ENCODE measurements at regions not wholly inside any gene's neighbourhood (a gene's known extent, or its start where the extent isn't known, plus 50 kb on each side); places are given as distances from the start of the nearest gene placed in this dataset.

DNA sequence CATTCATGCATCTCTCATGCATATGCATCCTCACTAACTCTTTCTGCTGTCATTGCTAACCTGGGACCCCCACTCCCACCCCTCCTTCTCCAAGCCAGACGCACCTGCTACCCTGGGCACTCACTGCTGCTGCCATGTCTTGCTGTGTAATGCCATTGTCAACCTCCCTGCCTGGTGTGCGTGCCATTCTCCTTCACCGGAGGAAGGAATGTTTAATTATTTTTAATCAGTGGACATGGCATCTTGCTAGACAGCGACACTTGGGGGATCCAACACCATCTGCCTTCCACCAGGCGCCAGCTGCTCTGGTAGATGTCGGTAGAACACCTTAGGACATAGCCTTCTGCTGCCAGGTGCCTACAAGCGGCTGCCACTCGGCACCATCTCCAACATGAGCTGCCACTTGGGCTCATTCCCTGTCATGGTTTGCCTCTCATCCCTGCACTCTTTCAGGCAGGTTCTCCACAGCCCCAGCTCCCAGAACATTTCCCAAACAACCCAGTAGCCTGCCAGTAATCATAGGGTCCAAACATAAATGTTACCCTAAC is 306.9 kb downstream of the TTLL7 start:
- H3K27me3 Mint-ChIP-seq, result no peaks in the 10 kb centered on the region
- H3K27ac Mint-ChIP-seq, result no peak overlapping the region
- no peak for ATAC-seq
- no peak overlapping the region for H3K4me3 Mint-ChIP-seq
- no peaks in the 10 kb centered on the region for H3K36me3 Mint-ChIP-seq
- peaks cover 34% of the 10 kb centered on the region for H3K4me1 Mint-ChIP-seq
- peaks cover 8% of the 10 kb centered on the region for H3K9me3 Mint-ChIP-seq

GRCh38 chr1:83689921-83690868 is 308.7 kb downstream of the TTLL7 start:
- Mint-ChIP-seq H3K4me1 (peaks cover 29% of the 10 kb centered on the region), H3K9me3 (peaks cover 8% of the 10 kb centered on the region), H3K27ac (no peak overlapping the region), H3K27me3 (no peaks in the 10 kb centered on the region), H3K36me3 (no peaks in the 10 kb centered on the region), H3K4me3 (no peak overlapping the region)
- no peak for ATAC-seq

GRCh38 chr1:83682132-83682531 is 316.8 kb downstream of the TTLL7 start:
- Mint-ChIP-seq H3K27me3 (no peaks in the 10 kb centered on the region), H3K9me3 (no peaks in the 10 kb centered on the region), H3K27ac (no peak overlapping the region), H3K4me1 (no peaks in the 10 kb centered on the region), H3K36me3 (no peaks in the 10 kb centered on the region), H3K4me3 (no peak overlapping the region)
- ATAC-seq, result no peak

DNA sequence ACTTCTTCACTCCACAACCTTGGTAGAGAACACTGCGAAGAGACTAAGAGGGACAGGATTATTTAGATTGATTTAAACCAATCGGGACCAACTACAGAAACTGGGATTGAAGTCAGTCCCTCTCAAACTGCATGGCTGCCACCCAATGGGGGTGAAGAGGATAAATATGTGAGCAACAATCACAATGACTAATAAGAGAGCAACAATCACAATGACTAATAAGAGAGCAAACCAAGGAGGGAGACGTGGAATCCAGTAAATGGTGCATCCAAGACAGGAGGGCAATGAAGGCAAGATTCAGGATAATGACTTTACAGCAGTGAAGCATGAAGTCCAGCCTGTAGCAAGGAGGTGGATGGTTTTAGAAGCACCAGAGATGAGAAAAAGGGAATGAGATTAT is 322.8 kb downstream of the TTLL7 start:
- no peak for ATAC-seq
- Mint-ChIP-seq H3K4me3 (no peak overlapping the region), H3K27ac (no peak overlapping the region), H3K9me3 (no peaks in the 10 kb centered on the region), H3K4me1 (peaks cover 5% of the 10 kb centered on the region), H3K36me3 (no peaks in the 10 kb centered on the region), H3K27me3 (no peaks in the 10 kb centered on the region)

- Mint-ChIP-seq H3K36me3 (no peaks in the 10 kb centered on the region), H3K27ac (no peak overlapping the region), H3K4me1 (peaks cover 5% of the 10 kb centered on the region), H3K9me3 (no peaks in the 10 kb centered on the region), H3K27me3 (no peaks in the 10 kb centered on the region), H3K4me3 (no peak overlapping the region)
- no peak for ATAC-seq
These were observed 325.6 kb downstream of the TTLL7 start for GRCh38 chr1:83673312-83673711.

GRCh38 chr1:83671586-83671985 is 327.3 kb downstream of the TTLL7 start:
- Mint-ChIP-seq H3K27me3 (no peaks in the 10 kb centered on the region), H3K27ac (no peak overlapping the region), H3K36me3 (no peaks in the 10 kb centered on the region), H3K4me3 (no peak overlapping the region), H3K4me1 (peaks cover 5% of the 10 kb centered on the region), H3K9me3 (no peaks in the 10 kb centered on the region)
- no peak for ATAC-seq

DNA sequence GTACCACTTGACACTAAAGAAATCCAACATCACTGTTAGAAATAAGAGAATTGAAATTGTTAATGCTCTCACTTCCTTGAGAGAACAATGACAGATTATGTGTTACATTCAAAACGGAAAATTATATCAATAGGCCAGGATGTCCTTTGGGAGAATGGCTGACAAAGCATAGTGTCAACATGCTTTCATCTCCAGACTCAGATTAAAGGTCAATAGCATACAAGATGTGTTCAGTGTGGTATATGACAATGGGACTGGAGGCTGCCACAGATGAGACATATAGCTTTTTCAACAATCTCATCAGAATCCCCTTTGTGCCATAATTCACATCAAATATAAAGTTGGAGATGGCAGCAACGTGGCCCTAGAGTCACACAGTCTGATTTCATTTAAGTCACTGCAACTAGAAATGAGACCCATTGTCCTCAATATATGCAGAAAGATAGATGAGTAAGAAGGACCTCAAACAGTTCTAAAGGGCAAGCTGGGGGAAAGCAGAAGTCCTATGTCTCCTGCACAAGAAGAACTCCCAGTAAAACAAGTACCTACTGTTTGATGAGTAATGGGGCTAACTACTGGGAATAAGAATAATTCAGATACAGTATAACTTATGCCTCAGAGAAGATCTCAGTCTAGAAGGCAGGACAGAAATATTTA is 327.9 kb downstream of the TTLL7 start:
- H3K9me3 Mint-ChIP-seq, result no peaks in the 10 kb centered on the region
- H3K4me1 Mint-ChIP-seq, result peaks cover 5% of the 10 kb centered on the region
- H3K4me3 Mint-ChIP-seq, result no peak overlapping the region
- H3K27me3 Mint-ChIP-seq, result no peaks in the 10 kb centered on the region
- H3K27ac Mint-ChIP-seq, result no peak overlapping the region
- peak; percentile 77 for ATAC-seq
- H3K36me3 Mint-ChIP-seq, result no peaks in the 10 kb centered on the region

- no peak overlapping the region for H3K27ac Mint-ChIP-seq
- no peaks in the 10 kb centered on the region for H3K4me1 Mint-ChIP-seq
- no peaks in the 10 kb centered on the region for H3K36me3 Mint-ChIP-seq
- H3K4me3 Mint-ChIP-seq, result no peak overlapping the region
- H3K9me3 Mint-ChIP-seq, result no peaks in the 10 kb centered on the region
- ATAC-seq, result no peak
- no peaks in the 10 kb centered on the region for H3K27me3 Mint-ChIP-seq
These were observed 357.0 kb downstream of the TTLL7 start for GRCh38 chr1:83641796-83642443.

GRCh38 chr1:83641206-83641658 is 357.7 kb downstream of the TTLL7 start:
- no peak for ATAC-seq
- Mint-ChIP-seq H3K4me1 (no peaks in the 10 kb centered on the region), H3K9me3 (no peaks in the 10 kb centered on the region), H3K27ac (no peak overlapping the region), H3K27me3 (no peaks in the 10 kb centered on the region), H3K4me3 (no peak overlapping the region), H3K36me3 (no peaks in the 10 kb centered on the region)

DNA sequence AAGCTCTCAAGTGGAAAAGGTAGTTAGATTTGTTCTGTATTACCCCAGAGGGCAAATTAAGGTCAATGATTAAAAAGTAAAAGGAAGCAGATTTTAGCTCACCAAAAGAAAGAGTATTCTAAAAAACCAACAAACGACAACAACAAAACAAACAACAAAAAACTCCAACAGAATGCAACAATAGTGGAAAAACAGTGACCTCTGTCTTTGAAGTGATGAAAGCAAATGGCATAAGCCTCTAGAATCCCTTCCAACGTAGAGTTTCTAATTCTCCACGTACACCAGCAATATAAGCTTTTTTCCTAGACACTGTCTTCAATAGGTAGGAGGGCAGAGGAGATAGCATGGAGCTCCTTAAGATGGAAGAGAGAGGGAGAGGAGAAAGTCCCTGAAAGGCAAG is 359.1 kb downstream of the TTLL7 start:
- H3K27ac Mint-ChIP-seq, result no peak overlapping the region
- H3K9me3 Mint-ChIP-seq, result no peaks in the 10 kb centered on the region
- H3K36me3 Mint-ChIP-seq, result no peaks in the 10 kb centered on the region
- ATAC-seq, result no peak
- no peaks in the 10 kb centered on the region for H3K27me3 Mint-ChIP-seq
- no peak overlapping the region for H3K4me3 Mint-ChIP-seq
- no peaks in the 10 kb centered on the region for H3K4me1 Mint-ChIP-seq

GRCh38 chr1:83637586-83637985 is 361.3 kb downstream of the TTLL7 start:
- Mint-ChIP-seq H3K27me3 (no peaks in the 10 kb centered on the region), H3K9me3 (no peaks in the 10 kb centered on the region), H3K4me1 (no peaks in the 10 kb centered on the region), H3K27ac (no peak overlapping the region), H3K36me3 (no peaks in the 10 kb centered on the region), H3K4me3 (no peak overlapping the region)
- no peak for ATAC-seq

GRCh38 chr1:83637009-83637408 is 361.9 kb downstream of the TTLL7 start:
- Mint-ChIP-seq H3K4me3 (no peak overlapping the region), H3K27me3 (no peaks in the 10 kb centered on the region), H3K27ac (no peak overlapping the region), H3K36me3 (no peaks in the 10 kb centered on the region), H3K4me1 (no peaks in the 10 kb centered on the region), H3K9me3 (no peaks in the 10 kb centered on the region)
- ATAC-seq, result no peak

DNA sequence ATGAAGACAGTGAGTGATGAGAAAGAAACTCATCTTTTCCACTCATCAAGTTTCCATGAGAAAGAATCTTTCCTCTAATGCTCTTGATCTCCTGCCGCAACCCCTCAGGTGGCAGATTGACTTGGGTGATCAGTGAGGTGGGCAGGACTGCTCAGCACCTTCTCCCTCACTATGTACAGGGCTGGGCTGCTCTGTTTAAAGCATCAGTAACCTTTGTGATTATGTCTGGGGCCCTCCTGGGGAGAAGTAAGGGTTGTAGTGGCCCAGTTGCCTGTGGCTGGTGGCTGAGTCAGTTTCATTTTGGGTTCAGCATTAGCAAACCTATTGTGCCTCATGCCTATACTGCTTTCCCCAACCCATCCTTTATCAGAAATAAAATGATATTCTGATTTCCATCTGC is 366.0 kb downstream of the TTLL7 start:
- no peak overlapping the region for H3K4me3 Mint-ChIP-seq
- no peak for ATAC-seq

GRCh38 chr1:83631851-83632250 is 367.1 kb downstream of the TTLL7 start:
- ATAC-seq, result no peak
- Mint-ChIP-seq H3K27me3 (no peaks in the 10 kb centered on the region), H3K36me3 (no peaks in the 10 kb centered on the region), H3K4me3 (no peak overlapping the region), H3K9me3 (peaks cover 3% of the 10 kb centered on the region), H3K4me1 (peaks cover 1% of the 10 kb centered on the region), H3K27ac (no peak overlapping the region)

More for the DNA sequence above, 366.0 kb downstream of the TTLL7 start:
- Mint-ChIP-seq H3K9me3 (peaks cover 3% of the 10 kb centered on the region), H3K27me3 (no peaks in the 10 kb centered on the region), H3K4me1 (no peaks in the 10 kb centered on the region), H3K36me3 (no peaks in the 10 kb centered on the region), H3K27ac (no peak overlapping the region)

DNA sequence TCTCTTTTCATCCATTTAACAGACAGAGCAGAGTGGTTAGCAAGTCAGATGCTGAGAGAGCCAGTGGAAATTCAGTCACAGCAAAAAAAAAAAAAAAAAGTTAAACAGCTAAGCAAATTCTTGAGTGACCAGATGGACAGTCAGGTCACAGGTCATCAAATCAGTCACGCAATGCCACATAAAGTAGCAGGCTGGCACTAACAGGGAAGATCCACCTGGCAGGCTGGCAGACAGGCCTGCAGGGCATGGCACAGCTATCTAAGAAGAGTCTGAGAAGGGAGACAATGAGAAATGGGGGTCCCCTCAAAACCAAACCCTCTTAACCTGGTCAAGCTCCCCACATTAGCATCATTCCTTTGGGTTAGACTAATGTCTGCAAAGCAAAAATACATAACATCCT is 371.9 kb downstream of the TTLL7 start:
- Mint-ChIP-seq H3K4me1 (peaks cover 6% of the 10 kb centered on the region), H3K36me3 (no peaks in the 10 kb centered on the region), H3K27me3 (no peaks in the 10 kb centered on the region), H3K4me3 (no peak overlapping the region), H3K9me3 (peaks cover 3% of the 10 kb centered on the region), H3K27ac (no peak overlapping the region)
- ATAC-seq, result no peak
